GM21390 (cell line): ENCODE measurements at regions not wholly inside any gene's neighbourhood (a gene's known extent, or its start where the extent isn't known, plus 50 kb on each side); places are given as distances from the start of the nearest gene placed in this dataset.
"Not testable (repeated sequence)": the region's sequence is repeated elsewhere in the genome, so short reads cannot be mapped to it uniquely, and the experiment has no call there.

Experiments
- ATAC-seq: cut with Tn5 transposase; IDR thresholded peaks from one replicate; pipeline ENCODE4 v1.9.1; 2021; ENCODE audit not compliant: unreplicated experiment

- not testable (repeated sequence) for ATAC-seq
These were observed 95.6 kb downstream of the GPX5 start for GRCh38 chr6:28621268-28621667.

- not testable (repeated sequence) for ATAC-seq
These were observed 97.6 kb downstream of the GPX5 start for GRCh38 chr6:28623242-28623641.

- ATAC-seq, result not testable (repeated sequence)
These were observed 100.7 kb downstream of the GPX5 start for GRCh38 chr6:28626386-28626785.

GRCh38 chr6:28632326-28632851 is 106.7 kb downstream of the GPX5 start:
- no peak for ATAC-seq

GRCh38 chr6:28633445-28634215 is 107.9 kb downstream of the GPX5 start:
- ATAC-seq, result no peak

GRCh38 chr6:28634411-28634760 is 108.7 kb downstream of the GPX5 start:
- ATAC-seq, result no peak

- ATAC-seq, result no peak
These were observed 109.3 kb downstream of the GPX5 start for GRCh38 chr6:28634761-28635546.

GRCh38 chr6:28635547-28636158 is 110.0 kb downstream of the GPX5 start:
- ATAC-seq, result no peak

- ATAC-seq, result no peak
These were observed 113.2 kb downstream of the GPX5 start for GRCh38 chr6:28638787-28639430.

- not testable (repeated sequence) for ATAC-seq
These were observed 114.0 kb downstream of the GPX5 start for GRCh38 chr6:28639445-28640290.

GRCh38 chr6:28643017-28643740 is 117.5 kb downstream of the GPX5 start:
- no peak for ATAC-seq

- ATAC-seq, result no peak
These were observed 121.0 kb downstream of the GPX5 start for GRCh38 chr6:28646650-28647049.

- ATAC-seq, result peak; percentile 67
These were observed 122.6 kb downstream of the GPX5 start for GRCh38 chr6:28648035-28648877.

- no peak for ATAC-seq
These were observed 123.2 kb downstream of the GPX5 start for GRCh38 chr6:28648878-28649375.

GRCh38 chr6:28651161-28651560 is 125.5 kb downstream of the GPX5 start:
- ATAC-seq, result no peak

- ATAC-seq, result no peak
These were observed 128.2 kb downstream of the GPX5 start for GRCh38 chr6:28653876-28654275.

GRCh38 chr6:28655164-28655563 is 129.5 kb downstream of the GPX5 start:
- ATAC-seq, result no peak

- no peak for ATAC-seq
These were observed 131.0 kb downstream of the GPX5 start for GRCh38 chr6:28656715-28657114.

GRCh38 chr6:28657381-28657768 is 131.7 kb downstream of the GPX5 start:
- ATAC-seq, result no peak
